ENCODE measurements at regions not wholly inside any gene's neighbourhood (a gene's known extent, or its start where the extent isn't known, plus 50 kb on each side); places are given as distances from the start of the nearest gene placed in this dataset.

DNA sequence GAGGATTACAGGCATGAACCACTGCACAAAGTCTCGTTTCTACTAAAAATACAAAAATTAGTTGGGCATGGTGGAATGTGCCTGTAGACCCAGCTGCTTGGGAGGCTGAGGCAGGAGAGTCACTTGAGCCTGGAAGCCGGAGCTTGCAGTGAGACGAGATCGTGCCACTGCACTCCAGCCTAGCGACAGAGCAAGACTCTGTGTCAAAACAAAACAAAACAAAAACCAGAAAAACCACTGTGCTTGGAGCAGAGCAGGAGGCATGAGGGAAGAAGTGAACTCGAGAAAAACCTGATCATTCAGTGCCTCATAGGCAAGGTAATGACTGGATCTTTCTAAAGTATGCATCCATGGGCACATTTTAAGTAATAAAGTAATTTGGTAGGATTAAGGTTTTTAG is 487.8 kb downstream of the KCNH5 start:
- DNase-seq (ENCODE audit: low read depth): no peak
- no peak overlapping the region for H3K4me3 ChIP-seq (ENCODE audit: low read depth, low read length)

DNA sequence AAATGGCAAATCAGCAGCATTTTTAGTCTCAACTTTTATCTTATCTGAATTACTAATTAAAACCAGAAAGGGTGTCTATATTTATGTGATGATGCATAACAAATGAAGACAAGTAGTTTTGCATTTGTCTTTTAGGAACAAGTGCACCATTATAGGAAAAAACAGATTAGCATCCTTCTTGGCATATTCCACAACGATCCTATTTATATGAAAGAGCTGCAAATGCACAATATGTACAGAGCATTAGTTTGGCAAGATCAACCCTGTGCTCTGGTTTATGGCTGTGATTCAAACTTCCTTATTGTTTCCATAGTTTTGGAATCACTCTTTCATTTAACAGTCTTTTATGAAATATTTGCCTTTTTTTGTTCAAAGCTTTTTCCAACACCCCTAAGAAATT is 486.8 kb downstream of the KCNH5 start:
- no peak for DNase-seq (ENCODE audit: low read depth)
- no peak overlapping the region for H3K4me3 ChIP-seq (ENCODE audit: low read depth, low read length)

DNA sequence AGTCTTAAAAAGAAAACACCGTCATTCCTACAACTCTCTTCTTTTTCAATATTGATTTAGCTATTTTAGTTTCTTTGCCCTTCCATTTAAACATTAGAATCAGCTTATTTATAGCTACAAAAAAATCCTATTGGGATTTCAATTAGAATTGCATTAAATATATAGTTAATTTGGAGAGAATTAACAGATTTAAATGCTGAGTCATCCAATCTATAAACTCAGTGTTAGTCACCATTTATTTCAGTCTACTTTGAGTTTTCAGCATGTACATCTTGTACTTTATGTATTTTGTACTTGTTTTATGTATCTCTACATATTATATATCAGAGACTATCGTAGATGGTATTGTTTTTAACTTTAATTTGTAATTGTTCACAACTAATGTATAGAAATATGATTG is 460.0 kb downstream of the KCNH5 start:
- DNase-seq (ENCODE audit: low read depth): no peak

DNA sequence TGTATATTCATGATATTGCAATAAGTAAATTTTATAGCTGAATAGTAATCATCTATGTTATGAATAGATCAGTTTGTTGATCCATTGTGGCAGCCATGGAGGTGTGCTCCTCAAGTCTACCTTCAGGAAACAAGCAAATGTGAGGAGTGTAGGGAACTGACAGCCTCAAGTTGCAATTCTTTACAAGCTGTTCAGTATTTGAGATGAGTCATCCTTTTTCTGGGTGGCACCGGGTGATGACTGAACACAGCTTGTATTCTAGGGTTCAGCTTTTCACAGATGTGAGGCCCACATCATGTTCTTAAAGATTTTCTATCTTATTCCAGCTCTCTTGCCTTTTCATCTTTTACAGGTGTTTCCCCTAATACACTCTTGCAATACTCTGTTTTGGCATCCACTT is 452.4 kb downstream of the KCNH5 start:
- no peak for DNase-seq (ENCODE audit: low read depth)
- H3K4me3 ChIP-seq (ENCODE audit: low read depth, low read length): no peak overlapping the region

More for the DNA sequence above, 460.0 kb downstream of the KCNH5 start:
- no peak overlapping the region for H3K4me3 ChIP-seq (ENCODE audit: low read depth, low read length)

DNA sequence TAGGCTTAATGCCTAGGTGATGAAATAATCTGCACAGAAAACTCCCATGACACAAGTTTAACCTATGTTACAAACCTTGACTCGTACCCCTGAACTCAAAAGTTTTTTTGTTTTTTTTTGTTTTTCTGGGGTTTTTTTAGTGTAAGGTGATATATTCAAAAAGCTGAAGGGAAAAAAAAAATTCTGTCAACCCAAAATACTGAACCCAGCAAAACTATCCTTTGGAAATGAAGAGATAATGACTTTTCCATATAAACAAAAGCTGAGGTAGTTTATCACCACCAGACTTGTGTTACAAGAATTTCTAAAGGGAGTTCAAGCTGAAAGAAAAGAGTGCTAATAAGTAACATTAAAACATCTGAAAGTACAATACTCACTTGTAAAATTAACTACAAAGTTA is 448.1 kb downstream of the KCNH5 start:
- DNase-seq (ENCODE audit: low read depth): no peak

DNA sequence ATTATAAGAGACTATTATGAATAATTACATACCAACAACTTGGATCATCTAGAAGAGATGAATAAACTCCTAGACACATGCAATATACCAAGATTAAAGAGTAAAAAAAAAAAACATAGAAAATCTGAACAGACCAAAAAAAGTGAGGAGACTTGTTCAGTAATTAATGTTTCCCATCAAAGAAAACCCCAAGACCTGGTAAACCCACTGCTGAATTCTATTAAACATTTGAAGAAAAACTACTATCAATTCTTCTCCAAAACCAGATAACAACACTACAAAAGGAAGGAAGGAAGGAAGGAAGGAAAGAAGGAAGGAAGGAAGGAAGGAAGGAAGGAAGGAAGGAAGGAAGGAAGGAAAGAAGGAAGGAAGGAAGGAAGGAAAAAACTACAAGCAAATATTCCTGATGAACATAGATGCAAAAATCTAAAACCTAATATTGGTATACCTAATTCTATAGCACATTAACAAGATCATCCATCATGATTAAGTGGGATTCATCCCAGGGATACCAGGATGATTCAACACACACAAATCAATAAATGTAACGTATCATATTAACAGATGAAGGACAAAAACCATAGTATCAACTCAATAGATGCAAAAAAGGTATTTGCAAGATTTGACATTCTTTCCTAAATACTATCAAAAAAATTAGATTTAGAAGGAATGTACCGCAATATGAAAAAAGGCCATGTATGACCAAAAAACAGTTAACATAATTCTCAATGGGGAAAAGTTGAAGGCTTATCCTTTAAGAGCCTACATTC is 445.5 kb downstream of the KCNH5 start:
- H3K4me3 ChIP-seq (ENCODE audit: low read depth, low read length): no peak overlapping the region
- no peak for DNase-seq (ENCODE audit: low read depth)

More for the DNA sequence above, 448.1 kb downstream of the KCNH5 start:
- H3K4me3 ChIP-seq (ENCODE audit: low read depth, low read length): no peak overlapping the region

DNA sequence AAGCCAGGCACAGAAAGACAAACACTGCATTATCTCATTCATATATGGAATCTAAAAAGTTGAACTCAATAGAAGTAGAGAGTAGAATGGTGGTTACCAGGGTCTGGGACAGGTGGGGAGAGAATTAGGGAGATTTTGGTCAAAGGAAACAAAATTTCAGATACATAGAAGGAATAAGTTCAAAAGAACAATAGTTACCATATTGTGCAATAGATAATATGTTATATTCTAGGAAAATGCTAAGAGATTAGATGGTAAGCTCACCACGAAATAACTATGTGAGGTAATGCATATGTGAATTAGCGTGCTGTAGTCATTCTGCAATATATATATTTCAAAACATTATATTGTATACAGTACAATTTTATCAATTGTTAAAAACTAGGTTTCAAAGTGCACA is 442.5 kb downstream of the KCNH5 start:
- DNase-seq (ENCODE audit: low read depth): no peak
- H3K4me3 ChIP-seq (ENCODE audit: low read depth, low read length): no peak overlapping the region

DNA sequence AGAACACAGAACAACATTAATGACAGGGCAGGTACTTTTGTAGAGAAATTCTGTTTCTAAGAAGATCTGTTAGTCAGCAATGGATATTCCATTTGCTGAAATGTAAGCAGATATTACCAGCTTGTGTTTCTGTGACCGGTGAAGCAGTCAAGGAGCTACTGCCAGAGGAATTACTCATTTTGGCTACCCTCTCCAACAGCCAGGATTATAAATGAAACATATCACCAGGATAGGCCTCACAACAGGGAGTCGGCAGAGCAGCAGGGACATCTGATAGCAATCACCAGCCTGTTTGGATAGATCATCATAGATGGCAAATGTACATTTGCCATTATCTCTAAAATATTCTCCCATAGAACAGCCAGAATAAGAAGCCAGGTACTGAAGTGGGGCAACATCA is 440.7 kb downstream of the KCNH5 start:
- DNase-seq (ENCODE audit: low read depth): no peak
- H3K4me3 ChIP-seq (ENCODE audit: low read depth, low read length): no peak overlapping the region

DNA sequence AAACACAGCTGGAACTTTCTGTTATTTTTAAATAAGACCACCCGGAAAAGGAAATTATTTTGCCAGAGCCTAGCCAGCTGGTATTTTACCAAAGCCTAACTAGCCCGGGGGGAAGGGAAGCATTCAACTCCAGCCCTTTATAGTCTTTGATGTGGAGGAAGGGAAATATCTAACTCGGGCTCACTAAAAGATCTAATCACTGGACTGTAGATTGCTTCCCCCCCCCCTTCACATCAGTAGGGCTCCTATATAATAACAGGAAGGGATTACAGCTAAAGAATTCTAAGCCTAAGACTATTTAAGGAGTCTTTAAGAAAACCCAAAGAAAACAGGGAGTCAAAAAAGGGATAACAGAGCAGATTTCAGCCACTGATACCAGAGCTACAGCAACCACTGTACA is 431.1 kb downstream of the KCNH5 start:
- no peak overlapping the region for H3K4me3 ChIP-seq (ENCODE audit: low read depth, low read length)
- no peak for DNase-seq (ENCODE audit: low read depth)

DNA sequence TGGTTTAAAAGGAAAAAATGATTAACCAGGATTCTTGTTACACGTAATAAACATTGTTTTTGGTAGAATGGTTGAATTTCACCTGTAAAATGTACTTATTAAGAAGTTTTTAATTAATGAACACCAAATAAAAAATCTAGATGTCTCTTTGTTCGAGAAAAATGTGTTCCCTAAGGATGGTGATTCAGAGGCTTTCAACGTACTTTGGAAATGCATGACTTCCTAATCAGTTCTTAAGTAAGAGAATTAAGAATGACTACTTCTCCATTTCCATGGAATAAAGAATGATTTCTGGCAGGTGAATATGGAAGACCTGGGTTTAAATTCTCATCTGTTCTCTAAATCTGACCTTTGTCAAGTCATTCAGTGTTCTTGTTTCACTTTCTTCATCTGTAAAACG is 428.6 kb downstream of the KCNH5 start:
- DNase-seq (ENCODE audit: low read depth): no peak

DNA sequence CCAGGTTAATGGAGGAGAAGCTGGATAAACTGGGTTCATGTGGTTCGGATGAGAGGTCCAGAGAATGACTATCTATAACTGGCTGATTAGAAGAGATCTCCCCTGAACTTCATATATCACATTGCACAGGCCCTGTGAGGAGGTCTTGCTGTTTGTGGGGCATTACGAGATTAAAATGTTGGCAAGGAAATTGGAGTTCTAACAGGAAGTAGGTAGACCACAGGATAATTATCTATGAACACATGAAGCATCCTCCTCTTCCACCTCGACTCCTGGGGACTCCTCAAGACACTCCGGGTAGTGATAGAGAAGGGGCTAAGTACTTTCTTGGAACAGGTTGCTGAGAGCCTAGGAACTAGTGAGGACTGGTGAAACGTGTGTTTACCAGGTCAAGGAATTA is 418.8 kb downstream of the KCNH5 start:
- H3K4me3 ChIP-seq (ENCODE audit: low read depth, low read length): no peak overlapping the region
- DNase-seq (ENCODE audit: low read depth): no peak

More for the DNA sequence above, 428.6 kb downstream of the KCNH5 start:
- H3K4me3 ChIP-seq (ENCODE audit: low read depth, low read length): no peak overlapping the region

DNA sequence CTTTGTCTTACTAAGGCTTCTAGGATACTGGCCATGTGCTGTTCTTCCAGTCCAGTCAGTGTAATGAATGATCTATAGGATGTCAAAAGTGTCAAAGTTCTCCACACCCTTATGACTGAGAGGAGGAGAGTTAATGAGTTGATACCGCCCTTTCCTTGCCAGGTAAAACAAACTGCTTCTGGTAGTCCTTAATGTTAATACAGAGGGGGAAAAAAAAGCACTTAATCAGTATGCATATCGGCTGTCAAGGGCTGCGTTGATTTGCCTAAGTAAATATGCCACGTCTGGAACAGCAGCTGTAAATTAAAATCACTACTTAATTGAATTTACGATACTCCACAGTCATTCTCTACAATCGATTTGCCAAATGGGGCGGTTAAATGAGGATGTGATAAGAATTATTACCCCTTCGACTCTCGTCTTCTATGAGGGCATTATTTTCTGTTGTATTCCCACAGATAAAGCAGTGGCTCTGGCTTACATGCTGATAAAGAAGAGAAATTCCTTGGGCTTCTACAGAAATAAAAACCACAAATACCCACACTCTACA is 416.0 kb downstream of the KCNH5 start:
- no peak for DNase-seq (ENCODE audit: low read depth)
- no peak overlapping the region for H3K4me3 ChIP-seq (ENCODE audit: low read depth, low read length)

DNA sequence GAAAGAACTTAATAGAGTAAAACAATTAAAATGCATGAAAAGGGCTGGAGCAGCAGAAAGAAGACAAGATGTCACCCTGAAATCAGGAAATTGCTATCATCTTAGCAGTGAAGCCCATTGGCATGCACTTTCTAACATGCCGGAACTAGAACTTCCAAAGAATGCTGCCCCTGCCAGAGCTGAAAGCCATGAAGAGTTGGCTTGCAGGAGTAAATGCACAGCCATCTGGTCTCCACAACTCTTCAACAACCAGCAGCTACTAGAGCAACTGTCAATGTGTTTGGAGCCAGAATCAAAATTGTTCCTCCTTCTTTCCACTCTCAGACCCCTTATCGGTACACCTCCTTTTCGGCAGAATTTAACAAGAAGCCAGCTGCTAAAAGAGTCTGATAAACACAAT is 414.1 kb downstream of the KCNH5 start:
- H3K4me3 ChIP-seq (ENCODE audit: low read depth, low read length): no peak overlapping the region
- DNase-seq (ENCODE audit: low read depth): no peak

DNA sequence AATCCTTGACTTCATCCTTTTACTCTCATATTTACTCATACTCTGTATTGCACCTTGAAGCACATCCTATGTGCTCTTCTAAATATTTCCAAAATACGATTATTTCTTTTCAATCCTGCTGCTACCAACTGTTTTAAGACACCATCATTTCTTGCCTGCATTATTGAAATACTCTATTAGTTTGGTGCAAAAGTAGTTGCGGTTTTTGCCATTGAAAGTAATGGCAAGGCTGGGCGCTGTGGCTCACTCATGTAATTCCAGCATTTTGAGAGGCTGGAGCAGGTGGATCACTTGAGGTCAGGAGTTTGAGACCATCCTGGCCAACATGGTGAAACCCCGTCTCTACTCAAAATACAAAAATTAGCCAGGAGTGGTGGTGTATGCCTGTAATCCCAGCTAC is 412.5 kb downstream of the KCNH5 start:
- no peak for DNase-seq (ENCODE audit: low read depth)
- no peak overlapping the region for H3K4me3 ChIP-seq (ENCODE audit: low read depth, low read length)

DNA sequence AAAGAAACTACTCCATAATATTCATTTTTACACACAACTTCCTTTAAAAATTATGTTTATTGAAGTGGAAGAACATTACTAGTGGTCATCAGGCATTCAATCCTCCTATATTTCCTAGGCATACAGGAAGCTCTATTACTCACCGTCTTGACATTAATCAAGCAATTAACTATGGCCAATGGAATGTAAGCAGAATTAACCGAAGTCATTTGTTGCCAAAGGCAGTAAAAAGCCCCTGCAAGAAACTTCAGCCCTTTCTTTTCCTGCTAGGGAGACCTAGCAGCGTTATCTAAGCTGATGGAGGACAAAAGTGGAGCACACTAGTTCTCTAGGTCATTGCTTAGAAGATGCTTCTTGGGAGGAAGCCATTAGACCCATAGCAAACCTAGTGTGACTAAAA is 399.6 kb downstream of the KCNH5 start:
- no peak overlapping the region for H3K4me3 ChIP-seq (ENCODE audit: low read depth, low read length)
- DNase-seq (ENCODE audit: low read depth): no peak
